Amniotic epithelial cell (primary cell): ENCODE measurements at regions not wholly inside any gene's neighbourhood (a gene's known extent, or its start where the extent isn't known, plus 50 kb on each side); places are given as distances from the start of the nearest gene placed in this dataset.

ENCODE experiments used
- DNase-seq: peaks from one replicate; pipeline ENCODE4 v3.0.0-alpha.2; 2010; ENCODE audit warnings: low read depth

DNA sequence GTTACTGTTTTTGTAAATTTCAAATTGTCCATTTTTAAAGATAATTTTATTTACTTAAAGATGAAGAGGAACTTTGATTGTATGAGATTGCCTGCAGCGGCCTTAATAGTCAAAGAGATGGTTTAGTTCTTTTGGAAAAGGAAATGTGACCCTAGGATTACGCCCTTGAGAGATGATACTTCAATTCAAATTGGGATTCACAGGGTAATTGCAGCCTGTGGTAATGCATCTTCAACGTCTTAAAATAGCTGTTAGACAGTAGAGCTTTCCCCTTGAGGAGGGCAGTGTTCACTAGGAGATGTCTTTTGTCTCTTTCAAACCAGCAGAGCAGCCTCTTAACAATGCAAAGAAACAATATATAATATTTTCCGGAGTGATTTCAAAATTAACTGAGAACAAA, 127.1 kb downstream of the TAF11L14 start:
- no peak for DNase-seq

- peak; percentile 11 for DNase-seq
These were observed 129.0 kb downstream of the TAF11L14 start for GRCh38 chr5:17763301-17763700.

DNA sequence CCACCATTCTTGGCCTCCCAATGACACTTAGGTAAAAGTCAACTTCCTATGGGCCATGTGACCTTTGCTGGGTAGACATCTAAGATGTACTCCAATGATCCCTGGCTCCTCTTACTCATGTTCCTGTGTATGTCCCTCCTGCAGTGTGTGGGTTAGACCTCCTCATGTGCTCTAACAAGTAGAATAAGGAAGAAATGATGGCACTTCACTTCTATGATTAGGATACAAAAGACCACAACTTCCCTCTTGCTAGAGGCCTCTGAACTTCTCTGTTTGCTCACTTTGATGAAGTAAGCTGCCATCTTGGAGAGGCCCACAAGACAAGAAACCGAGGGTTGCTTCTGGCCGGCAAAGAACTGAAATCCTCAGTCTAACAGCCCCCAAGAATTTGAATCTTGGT, 131.8 kb downstream of the TAF11L14 start:
- DNase-seq = no peak

GRCh38 chr5:17769277-17769676, 135.0 kb downstream of the TAF11L14 start:
- no peak for DNase-seq

- no peak for DNase-seq
These were observed 138.0 kb downstream of the TAF11L14 start for GRCh38 chr5:17772232-17772631.

- DNase-seq = no peak
These were observed 151.5 kb downstream of the TAF11L14 start for GRCh38 chr5:17785774-17786173.

- DNase-seq = no peak
These were observed 154.1 kb downstream of the TAF11L14 start for GRCh38 chr5:17788351-17788750.

DNA sequence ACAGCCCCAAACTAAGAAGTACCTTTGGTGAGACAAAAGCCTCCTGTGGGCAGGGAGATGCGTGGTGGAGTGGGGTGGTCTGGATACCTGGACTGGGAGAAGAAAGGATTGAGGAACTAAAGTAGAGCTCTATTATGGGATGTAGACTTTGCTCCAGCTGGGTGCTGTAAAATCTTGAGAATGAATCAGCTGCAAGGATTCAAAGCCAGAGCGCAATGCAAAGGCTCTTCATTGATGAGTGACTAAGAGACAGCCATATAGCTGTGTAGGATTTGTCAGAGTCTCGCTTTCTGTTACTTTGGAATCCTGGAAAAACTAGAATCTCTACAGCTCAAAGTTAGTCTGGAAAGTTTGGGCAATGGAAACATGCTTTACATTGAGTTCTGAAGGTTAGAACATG, 159.9 kb downstream of the TAF11L14 start:
- DNase-seq = no peak

DNA sequence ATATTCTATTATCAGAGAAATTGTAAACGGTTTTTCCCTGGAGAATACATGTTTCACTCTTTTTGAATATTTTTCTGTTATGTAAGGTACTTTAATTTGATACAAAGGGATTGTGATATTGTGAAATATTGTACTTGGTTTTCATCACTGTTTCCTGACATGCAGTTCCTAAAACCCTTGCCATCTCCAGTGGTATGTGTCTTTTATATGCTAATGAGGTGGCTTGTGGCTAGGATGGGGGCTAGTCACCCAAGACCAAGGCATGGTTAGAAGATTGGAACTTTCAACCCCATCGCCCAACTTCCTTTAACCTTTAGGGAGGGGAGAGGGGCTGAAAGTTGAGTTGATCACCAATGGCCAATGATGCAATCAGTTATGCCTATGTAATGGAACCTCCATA, 160.6 kb downstream of the TAF11L14 start:
- DNase-seq = no peak

DNA sequence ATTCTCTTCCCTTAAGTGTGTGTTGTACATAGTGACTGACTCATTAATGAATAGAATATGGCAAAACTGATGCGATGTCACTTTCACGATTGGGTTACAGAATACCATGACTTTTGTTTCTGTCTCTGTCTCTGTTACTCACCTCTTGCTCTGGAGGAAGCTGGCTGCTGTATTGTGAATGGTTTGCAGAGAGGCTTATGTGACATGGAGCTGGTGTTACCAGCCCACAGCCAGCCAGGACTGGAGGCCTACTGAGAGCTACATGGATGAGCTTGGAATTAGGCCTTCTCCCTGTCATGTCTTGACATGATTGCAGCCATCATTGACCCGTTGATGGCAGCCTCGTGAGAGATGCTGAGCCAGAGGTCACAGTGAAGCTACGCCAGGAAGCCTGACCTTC, 161.9 kb downstream of the TAF11L14 start:
- no peak for DNase-seq

DNA sequence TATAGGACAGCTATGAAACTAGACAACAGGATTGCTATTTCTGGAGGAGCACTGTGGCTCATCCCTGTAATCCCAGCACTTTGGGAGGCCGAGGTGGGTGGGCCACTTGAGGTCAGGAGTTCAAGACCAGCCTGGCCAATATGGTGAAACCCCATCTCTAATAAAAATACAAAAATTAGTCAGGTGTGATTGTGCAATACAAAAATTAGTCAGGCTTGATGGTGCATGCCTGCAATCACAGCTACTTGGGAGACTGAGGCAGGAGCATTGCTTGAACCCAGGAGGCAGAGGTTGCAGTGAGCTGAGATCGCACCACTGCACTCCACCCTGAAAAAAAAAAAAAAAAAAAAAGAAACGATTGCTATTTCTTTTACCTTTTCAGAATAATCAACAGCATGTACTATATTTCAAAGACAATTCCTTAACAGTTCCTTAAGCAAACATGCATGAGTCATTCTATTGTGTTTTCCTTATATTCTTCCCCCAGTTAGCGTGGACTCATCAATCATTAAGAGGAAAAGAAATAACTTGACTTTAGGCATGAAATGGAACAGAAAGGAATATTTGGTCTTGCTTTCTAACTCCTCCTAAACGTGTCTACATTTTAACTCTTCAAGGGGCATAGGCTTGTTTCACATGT, 162.6 kb downstream of the TAF11L14 start:
- DNase-seq = no peak

DNA sequence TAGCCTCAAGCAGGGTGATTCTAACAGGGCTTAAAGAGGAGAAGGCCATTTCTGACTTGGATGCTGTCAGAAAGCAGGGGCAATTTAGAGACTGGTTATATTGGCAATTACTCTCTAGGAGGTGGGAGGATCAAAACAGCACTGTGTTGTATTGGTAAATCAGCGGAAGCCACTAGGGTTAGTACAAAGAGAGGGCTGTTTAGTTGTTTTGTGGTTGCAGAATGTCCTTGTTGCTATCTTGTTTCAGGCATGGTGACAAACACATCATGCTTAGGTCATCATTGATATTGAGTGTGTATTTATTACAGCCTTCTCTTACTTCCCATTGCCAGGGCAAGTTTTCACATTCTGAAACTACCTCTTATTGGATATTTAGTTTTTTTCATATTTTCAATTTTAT, 165.3 kb downstream of the TAF11L14 start:
- no peak for DNase-seq

DNA sequence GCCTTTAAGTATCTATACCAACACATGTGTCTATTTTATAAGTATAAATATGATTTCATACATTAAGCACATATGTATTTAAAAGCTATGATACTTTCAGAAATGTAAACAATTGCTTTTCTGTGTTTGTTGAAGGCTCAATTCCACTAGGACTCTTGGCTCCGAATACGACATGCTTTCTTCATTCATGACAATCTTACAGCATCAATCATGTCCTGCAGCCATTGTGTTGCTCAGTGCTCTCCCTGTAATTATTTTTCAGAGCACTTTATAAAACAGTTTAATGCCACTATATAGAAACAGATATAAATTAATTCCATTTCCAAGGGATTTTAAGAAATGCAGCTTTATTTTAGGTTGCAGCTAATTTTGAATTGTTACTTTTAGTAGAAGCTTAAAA, 167.3 kb downstream of the TAF11L14 start:
- no peak for DNase-seq

GRCh38 chr5:17802256-17802655, 168.0 kb downstream of the TAF11L14 start:
- DNase-seq = no peak

DNA sequence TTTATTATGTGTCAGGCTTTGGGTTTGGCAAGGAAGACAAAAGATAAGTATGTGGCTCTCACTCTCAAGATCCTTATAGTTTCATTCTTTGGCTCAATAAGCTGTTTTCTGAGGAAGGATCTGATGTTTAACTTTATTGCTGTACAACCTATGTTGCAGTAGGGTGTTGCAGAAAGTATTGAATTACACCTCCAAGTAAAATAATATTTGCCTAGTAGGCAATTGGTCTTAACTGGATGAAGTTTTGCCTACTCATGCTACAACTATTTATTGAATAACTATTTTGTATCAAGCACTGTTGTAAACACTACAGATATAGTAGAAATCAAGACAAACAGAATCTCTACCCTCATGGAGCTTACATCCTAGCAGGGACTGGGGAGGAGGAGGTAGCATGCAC, 169.7 kb downstream of the TAF11L14 start:
- no peak for DNase-seq

DNA sequence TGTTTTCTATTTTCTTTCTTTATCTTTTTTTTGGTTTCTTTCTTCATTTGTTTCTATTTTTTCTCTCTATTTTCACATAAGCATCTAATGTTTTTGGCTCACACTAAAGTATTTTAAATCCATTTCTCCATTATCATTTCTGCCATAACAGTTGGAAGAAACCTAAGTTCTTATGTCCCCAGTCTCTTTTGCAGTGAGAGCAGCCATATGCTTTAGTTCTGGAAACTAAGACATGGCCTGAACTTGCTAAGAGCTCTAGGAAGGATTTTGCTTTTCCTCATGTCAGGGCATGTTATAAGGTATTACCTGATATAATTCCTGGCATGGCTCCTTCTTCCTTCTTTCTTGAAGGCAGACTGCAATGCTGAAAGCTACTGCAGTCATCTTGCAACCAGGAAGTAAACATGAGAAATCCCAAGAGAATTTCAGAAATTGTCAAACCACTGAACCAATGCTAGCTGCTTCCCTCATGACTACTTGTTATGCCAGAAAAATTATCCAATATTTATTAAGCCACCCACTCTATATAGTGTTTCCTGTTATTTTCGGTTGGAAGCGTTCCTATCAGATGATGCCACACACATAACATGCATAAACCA, 171.1 kb downstream of the TAF11L14 start:
- DNase-seq = peak; percentile 10

- DNase-seq = no peak
These were observed 172.7 kb downstream of the TAF11L14 start for GRCh38 chr5:17806818-17807468.

DNA sequence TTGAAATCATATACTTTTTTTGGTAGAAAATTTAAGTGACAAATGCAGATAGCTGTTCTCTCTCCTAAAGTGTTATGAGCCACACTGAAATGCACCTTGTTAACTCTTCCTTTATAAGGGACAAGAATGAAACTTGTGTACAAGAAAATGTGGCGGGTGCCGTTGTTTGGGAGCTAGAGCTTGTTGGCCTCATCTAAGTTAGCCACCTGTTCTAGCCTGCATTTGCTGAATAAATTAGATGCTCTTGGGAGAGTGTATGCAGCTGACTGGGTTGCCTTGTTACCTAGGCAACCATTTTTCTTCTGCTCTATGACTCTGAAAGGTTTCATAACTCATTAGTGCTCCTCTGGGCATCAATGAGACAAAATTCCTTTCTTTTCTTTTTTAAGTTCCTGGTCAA, 174.3 kb downstream of the TAF11L14 start:
- no peak for DNase-seq

- DNase-seq = no peak
These were observed 176.5 kb downstream of the TAF11L14 start for GRCh38 chr5:17810734-17811133.

DNA sequence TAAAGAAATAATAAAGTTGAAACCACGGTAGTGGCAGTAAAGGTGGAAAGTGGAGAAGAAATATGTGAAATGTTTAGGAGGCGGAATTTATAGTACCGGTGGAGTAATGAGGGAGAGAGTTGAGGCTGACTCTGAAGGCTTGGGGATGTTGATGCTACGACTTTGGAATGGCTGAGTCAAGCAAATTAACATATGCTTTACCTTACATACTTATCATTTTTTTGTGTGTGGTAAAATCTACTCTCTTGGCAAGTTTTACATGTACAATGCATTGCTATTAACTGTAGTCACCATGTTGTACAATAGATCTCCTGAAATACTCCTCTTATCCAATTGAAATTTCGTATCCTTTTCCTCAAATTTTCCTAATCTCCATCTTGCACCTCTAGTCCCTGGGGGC, 179.0 kb downstream of the TAF11L14 start:
- no peak for DNase-seq

GRCh38 chr5:17816505-17816904, 182.2 kb downstream of the TAF11L14 start:
- DNase-seq = no peak

- peak; percentile 25 for DNase-seq
These were observed 182.7 kb downstream of the TAF11L14 start for GRCh38 chr5:17816944-17817343.

DNA sequence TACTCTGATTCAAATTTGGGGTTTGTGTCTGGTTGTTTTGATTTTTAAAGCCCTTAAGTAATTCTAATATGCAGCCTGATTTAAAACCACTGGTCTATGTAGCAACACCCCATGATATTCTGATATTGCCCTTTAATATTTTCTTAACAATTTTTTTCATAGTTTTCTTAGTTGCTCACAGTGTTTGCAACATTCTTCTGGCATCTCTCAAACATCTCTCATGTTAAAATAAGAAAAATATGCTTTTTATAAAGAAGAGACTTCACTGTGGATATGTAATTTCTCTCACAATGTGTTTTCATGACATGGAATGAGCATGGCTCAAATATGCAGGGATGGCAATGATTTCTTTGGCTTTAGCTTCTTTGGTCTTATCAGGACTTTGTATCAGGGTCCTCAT, 183.7 kb downstream of the TAF11L14 start:
- peak; percentile 8 for DNase-seq

DNA sequence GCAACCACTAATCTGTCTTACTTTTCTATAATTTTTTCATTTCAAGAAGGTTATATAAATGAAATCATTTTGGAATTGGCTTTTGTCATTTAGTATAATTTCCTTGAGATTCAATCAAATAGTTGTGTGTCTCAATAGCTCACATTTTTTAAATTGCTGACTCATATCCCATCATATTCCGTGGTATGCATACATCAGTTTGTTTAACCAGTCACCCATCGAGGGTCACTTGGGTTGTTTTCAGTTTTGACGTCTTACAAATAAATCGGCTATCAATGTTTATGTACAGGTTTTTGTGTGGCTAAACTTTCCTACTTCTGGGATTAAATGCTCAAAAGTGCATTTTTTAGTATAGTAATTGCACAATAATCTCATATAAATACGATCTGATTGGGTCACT, 185.5 kb downstream of the TAF11L14 start:
- DNase-seq = no peak
